Lower leg skin (tissue), 4 donors: ENCODE measurements at regions not wholly inside any gene's neighbourhood (a gene's known extent, or its start where the extent isn't known, plus 50 kb on each side); places are given as distances from the start of the nearest gene placed in this dataset.
A peak's percentile ranks its signal among the peaks of the same experiment; 100 is the strongest.
"Not testable (repeated sequence)": the region's sequence is repeated elsewhere in the genome, so short reads cannot be mapped to it uniquely, and the experiment has no call there.

Source experiments
- DNase-seq, 2 donors: peaks; one replicate each; pipeline ENCODE4 v3.0.0-alpha.2; 2019; ENCODE audit warnings: low spot score in 2 of 2
- H3K4me3 ChIP-seq: fragments of 200-600 bp; sonication (generic); 2 replicates; pipeline ENCODE4 v1.5.1; 2017; ENCODE audit warnings: mild to moderate bottlenecking, low read depth; ENCODE audit not compliant: poor library complexity, severe bottlenecking
- POLR2A ChIP-seq, 2 donors: fragments of 450-650 bp; IDR thresholded peaks; one replicate each; pipeline ENCODE4 v1.6.1; 2016 to 2017; ENCODE audit warnings: antibody characterized with exemption in 2 of 2, mild to moderate bottlenecking in 1 of 2, moderate library complexity in 1 of 2
- WGBS, 2 donors: methylation state at CpG; one replicate each; pipeline ENCODE4 v1.1.5; 2018; 5-methylcytosine and 5-hydroxymethylcytosine counted together
- intact Hi-C: fragments of 100-400 bp; cut with DNase I; formaldehyde crosslinking; loops from one replicate; pipeline ENCODE4 v1.15.0; 2023; ENCODE audit warnings: low total_unique reads
- TF ChIP-seq, protein P1 (sequence below), 3 donors: fragments of 450-650 bp; IDR thresholded peaks; one replicate each; pipeline ENCODE4 v1.5.1; 2016; ENCODE audit warnings: antibody characterized with exemption in 3 of 3, mild to moderate bottlenecking in 3 of 3, moderate library complexity in 2 of 3

DNA sequence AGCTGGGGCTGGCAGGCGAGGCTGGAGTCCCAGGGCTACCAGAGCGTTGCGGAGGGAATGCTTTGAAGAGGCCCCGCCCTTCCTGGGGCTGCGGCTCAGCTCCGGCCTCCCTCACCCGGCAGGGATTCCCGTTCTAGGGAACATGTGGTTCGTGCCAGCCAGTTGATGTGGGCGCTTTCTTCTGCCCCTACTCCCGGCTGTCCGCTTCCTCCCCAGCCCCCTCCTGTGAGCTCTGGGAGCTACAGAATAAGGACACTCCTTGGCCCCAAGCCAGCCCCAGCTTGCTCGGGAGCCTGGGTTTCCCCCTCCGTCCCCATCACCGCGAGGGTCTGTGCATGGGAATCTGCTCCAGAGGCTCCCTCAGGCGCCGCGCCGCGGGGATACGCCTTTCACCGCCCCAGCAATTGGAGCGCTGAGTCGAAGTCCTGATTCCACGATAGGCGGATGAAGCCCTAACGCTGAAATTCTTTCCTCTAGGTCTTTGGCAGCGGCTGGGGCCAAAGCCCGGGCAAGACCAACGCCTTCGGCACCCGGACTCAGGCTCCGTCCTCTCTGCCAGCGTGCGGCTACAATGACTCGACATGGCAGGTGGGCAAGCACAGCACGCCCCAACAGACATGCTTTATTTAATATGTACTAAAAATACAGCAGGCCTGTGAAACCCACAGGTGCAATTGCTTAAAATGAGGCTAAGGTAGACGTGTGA is 69.5 kb downstream of the KLF15 start:
- TF ChIP-seq, protein P1, sequence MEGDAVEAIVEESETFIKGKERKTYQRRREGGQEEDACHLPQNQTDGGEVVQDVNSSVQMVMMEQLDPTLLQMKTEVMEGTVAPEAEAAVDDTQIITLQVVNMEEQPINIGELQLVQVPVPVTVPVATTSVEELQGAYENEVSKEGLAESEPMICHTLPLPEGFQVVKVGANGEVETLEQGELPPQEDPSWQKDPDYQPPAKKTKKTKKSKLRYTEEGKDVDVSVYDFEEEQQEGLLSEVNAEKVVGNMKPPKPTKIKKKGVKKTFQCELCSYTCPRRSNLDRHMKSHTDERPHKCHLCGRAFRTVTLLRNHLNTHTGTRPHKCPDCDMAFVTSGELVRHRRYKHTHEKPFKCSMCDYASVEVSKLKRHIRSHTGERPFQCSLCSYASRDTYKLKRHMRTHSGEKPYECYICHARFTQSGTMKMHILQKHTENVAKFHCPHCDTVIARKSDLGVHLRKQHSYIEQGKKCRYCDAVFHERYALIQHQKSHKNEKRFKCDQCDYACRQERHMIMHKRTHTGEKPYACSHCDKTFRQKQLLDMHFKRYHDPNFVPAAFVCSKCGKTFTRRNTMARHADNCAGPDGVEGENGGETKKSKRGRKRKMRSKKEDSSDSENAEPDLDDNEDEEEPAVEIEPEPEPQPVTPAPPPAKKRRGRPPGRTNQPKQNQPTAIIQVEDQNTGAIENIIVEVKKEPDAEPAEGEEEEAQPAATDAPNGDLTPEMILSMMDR (IDR thresholded peaks at IDR 0.05), result no peak
- no peak for TF ChIP-seq POLR2A (IDR thresholded peaks at IDR 0.05)
- WGBS, 2 donors, result 3 to 7% methylated on average over 19 to 34 of the region's 39 CpGs
- intact Hi-C loops, result no loop called here
- DNase-seq, result peak; percentile 29 to 91
- H3K4me3 ChIP-seq, result peak overlapping the region; percentile 10

DNA sequence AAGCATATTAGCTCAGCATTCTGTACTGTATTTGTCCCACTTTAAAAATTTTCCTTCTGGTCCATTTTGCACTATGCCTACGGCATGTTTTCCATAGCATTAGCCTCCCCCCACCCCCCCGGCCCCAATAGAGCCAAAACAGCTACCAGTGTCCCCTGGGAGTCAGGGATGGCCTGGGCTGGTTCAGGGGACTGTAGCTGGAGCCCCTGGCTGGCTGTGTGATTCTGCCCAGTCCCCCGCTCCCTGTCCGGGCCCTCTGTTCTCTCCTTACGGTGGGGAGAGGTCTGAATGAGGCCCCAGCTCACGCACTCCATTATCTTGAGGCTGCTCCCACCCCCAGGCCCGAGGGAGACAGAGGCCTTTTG is 70.1 kb downstream of the KLF15 start:
- DNase-seq, result no peak
- TF ChIP-seq, protein P1 (IDR thresholded peaks at IDR 0.05), result no peak
- TF ChIP-seq POLR2A (IDR thresholded peaks at IDR 0.05), result no peak
- no peak overlapping the region for H3K4me3 ChIP-seq
- intact Hi-C loops, result no loop called here
- WGBS, 2 donors, result 39 to 48% methylated on average over 5 to 6 of the region's 7 CpGs

GRCh38 chr3:126285369-126285768 is 71.8 kb downstream of the KLF15 start:
- WGBS, 2 donors, result 90% methylated on average over 2 of the region's 2 CpGs
- TF ChIP-seq, protein P1 (IDR thresholded peaks at IDR 0.05), result no peak
- no peak for TF ChIP-seq POLR2A (IDR thresholded peaks at IDR 0.05)
- no peak for DNase-seq
- H3K4me3 ChIP-seq, result no peak overlapping the region
- intact Hi-C loops, result no loop called here

DNA sequence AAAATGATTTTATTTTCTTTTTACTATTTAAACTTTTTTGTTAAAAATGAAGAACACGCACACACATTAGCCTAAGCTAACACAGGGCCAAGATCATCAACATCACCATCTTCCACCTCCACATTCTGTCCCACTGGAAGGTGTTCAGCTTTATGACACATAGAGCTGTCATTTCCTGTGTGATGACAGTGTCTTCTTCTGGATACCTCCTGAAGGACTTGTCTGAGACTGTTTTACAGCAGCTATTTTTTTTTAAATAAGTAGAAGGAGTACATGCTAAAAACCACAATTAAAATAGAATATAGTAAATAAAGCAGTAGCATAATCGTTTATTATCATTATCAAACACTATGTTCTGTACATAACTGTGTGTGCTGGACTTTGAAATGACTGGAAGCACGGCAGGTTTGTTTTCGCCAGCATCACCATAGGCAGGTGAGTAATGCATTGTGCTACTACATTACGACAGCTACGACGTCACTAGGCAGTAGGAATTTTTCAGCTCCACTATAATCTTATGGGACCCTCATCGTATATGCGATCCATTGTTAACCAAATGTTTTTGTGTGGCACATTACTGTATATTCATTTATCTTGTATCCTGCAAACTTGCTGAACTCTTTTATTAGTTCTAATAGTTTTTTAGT is 72.8 kb downstream of the KLF15 start:
- 79 to 92% methylated on average over 9 of the region's 9 CpGs for WGBS, 2 donors
- TF ChIP-seq, protein P1 (IDR thresholded peaks at IDR 0.05), result no peak
- no peak for TF ChIP-seq POLR2A (IDR thresholded peaks at IDR 0.05)
- no peak overlapping the region for H3K4me3 ChIP-seq
- intact Hi-C loops, result no loop called here
- peak in 1 of 2 donors; percentile 68 for DNase-seq

DNA sequence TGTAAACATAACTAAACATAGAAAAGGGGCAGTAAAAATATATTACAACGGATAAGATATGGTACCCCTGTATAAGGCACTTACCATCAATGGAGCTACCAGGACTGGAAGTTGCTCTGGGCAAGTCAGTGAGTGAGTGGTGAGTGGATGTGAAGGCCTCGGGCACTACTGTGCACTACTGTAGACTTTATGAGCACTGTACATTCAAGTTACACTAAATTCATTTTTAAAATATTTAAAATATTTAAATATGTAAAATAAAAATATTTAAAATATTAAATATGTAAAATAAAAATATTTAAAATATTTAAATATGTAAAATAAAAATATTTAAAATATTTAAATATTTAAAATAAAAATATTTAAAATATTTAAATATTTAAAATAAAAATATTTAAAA is 73.6 kb downstream of the KLF15 start:
- DNase-seq, intact Hi-C loops: not testable (repeated sequence)
- 91 to 95% methylated on average over 2 of the region's 2 CpGs for WGBS, 2 donors

GRCh38 chr3:126279853-126280252 is 77.4 kb downstream of the KLF15 start:
- intact Hi-C loops, result no loop called here
- no peak for TF ChIP-seq POLR2A (IDR thresholded peaks at IDR 0.05)
- TF ChIP-seq, protein P1 (IDR thresholded peaks at IDR 0.05), result no peak
- 86 to 88% methylated on average over 1 of the region's 1 CpG for WGBS, 2 donors
- no peak overlapping the region for H3K4me3 ChIP-seq
- no peak for DNase-seq

More for the DNA sequence above, 73.6 kb downstream of the KLF15 start:
- not testable (repeated sequence) for H3K4me3 ChIP-seq
